ENCODE measurements at regions not wholly inside any gene's neighbourhood (a gene's known extent, or its start where the extent isn't known, plus 50 kb on each side); places are given as distances from the start of the nearest gene placed in this dataset.

- DNase-seq (ENCODE audit: low spot score): no peak
These were observed 178.3 kb downstream of the SNX19 start for GRCh38 chr11:130737866-130738431.

GRCh38 chr11:130738611-130739010 is 177.7 kb downstream of the SNX19 start:
- DNase-seq (ENCODE audit: low spot score): no peak

DNA sequence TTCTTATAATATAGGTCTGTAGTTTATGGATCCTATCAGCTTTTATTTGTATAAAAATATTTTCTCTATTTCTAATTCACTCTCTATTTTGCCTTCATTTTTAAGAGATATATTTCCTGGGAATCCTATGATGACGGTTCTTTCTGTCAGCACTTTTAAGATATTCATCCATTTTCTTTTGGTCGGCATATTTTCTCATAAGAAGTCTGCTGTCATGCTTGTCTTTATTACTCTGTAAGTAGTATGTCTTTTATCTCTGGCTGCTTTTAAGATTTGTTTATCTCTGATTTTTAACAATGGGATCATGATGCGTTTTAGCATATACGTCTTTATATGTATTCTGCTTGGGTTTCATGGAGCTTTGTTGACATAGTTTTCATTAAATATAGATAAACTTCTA is 175.5 kb downstream of the SNX19 start:
- DNase-seq (ENCODE audit: low spot score): no peak

DNA sequence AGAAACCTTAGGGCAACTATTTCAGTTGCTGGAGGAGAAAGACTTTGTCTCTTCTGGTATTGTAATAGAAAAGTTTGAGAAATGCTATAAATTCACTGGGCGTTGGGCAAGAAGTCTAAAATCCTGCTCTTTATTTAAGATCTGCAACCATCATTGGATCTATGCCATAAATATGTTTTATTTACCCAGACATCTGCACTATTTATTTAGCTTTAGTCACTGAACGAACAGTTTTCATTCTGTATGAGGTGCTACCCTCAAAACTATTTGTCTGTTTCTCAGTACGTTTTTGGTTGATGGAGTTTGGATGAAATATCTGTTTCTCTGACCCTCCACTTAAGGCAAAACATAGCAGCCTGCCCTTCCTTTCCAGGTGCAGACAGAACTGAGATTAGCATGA is 171.5 kb downstream of the SNX19 start:
- DNase-seq (ENCODE audit: low spot score): no peak

DNA sequence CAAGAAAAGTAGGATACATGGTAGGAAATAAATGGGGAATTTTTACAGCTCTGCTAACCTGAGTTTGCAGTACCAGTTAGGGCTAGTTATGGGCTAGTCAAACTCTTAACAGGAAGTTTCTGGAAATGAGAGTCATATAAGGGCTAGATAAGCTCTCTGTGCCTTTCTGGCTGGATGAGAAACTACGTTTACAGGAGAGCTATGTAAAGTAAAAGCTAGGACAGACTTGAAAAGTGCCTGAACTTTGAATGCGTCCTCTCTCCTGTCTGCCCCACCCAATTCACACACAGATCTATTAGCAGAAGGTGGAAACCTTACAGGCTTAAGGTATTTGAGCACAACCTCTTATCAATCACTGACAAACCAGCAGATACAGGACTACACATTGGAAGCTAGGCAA is 167.1 kb downstream of the SNX19 start:
- DNase-seq (ENCODE audit: low spot score): no peak

GRCh38 chr11:130760515-130761125 is 155.7 kb downstream of the SNX19 start:
- DNase-seq (ENCODE audit: low spot score): no peak

GRCh38 chr11:130761560-130762220 is 154.6 kb downstream of the SNX19 start:
- DNase-seq (ENCODE audit: low spot score): no peak

DNA sequence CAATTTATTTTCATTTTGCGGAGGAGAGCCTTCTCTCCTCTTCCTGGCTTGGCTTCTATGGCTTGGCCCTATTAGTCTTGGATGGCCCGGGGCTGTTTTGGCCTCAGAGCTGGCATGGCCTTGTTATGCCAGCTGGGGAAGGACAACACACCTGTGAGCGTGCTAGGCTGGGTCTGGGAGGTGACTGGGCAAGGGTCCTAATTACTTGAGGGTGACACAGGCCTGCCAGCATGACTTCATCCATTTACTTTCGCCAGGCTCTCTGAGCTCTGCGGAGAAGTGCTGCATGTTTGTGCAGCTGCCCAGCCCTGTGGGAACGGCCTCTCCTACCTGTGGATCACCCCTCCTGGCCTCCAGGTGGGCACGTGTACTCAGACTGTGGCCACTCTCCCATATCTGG is 153.6 kb downstream of the SNX19 start:
- DNase-seq (ENCODE audit: low spot score): no peak

DNA sequence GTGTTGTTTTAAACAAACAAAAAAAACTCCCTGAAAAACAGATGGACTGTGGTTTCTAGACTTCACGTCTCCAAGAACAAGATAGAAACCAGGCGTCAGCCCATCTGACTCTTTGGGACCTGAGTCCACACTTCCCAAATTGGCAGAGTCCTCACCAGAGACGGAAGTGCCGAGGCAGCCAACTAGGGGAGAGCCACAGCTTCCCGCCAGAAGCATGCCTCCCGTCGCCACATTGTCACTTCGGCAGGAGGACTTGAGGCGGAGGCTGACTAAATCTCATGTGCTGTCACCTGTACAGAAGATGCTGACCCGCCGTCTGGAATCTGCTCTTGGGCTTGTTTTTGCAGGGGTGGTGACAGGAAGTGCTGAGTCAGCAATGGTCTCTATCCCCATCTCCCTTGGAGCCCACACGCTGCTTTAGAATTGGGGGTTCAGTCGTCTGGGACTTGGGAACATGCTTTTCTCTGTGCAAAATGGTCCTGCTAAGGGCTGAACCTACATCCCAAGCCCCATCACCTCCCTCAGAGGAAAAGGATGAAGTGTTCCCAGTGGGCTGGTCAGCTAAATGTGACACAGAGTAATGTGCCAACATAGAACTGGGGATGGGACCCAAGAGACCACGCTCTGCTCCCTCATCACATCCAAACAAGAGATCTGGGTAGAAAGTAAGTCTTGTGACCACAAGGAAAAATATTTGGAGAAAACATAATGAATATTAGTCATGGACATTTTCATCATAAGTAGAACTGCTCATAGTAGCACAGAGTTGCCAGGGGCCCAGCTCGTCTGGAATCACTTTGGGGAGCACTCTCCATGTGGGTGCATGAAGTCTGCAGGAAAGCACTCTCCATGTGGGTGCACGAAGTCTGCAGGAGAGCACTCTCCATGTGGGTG is 152.9 kb downstream of the SNX19 start:
- DNase-seq (ENCODE audit: low spot score): no peak

GRCh38 chr11:130765406-130765805 is 150.9 kb downstream of the SNX19 start:
- no peak for DNase-seq (ENCODE audit: low spot score)

- DNase-seq (ENCODE audit: low spot score): no peak
These were observed 150.2 kb downstream of the SNX19 start for GRCh38 chr11:130765951-130766649.

DNA sequence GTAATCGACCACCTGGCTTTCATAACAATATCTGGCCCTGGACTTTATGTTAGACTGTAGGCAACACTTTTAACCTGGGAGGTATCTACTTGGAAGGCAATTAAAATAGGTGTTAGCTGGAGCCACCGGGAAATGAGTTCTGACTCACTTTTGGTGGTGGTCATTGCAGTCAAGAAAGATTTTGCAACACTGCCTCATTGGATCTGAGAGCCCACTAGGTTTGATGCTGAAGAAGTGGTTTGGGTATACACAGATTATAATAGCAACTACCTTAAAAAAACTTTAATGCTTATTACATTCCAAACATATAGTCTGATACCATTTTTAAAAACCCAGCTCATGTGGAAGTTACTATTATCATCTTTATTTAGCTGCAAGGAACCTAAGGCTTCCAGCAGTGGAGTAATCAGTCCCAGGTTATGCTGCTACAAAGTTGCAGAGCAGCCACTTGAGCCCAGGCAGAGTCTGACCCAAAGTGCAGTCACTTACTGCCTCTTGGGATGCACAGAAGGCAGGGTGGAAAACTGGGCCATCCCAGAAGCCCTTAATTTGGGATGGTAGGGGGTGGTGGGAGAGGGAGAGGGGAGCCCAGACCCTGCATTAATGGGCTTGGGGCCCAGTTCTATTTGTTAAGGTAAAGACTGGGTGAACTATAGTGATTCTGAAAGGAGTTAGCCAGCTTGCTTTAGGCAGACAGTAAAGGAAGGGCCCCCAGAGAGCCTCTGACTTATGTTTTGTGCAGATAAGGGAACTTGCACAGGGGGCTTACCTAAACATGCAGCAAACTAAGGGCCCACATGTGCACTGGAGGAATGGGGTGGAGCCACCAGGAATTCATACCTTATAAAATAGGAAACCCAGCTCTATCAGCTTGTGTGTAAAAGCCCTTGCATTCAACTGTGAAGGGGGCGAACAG is 149.4 kb downstream of the SNX19 start:
- no peak for DNase-seq (ENCODE audit: low spot score)

- DNase-seq (ENCODE audit: low spot score): no peak
These were observed 146.3 kb downstream of the SNX19 start for GRCh38 chr11:130769782-130770535.

GRCh38 chr11:130771708-130772107 is 144.6 kb downstream of the SNX19 start:
- DNase-seq (ENCODE audit: low spot score): no peak

GRCh38 chr11:130772266-130773227 is 143.7 kb downstream of the SNX19 start:
- no peak for DNase-seq (ENCODE audit: low spot score)

DNA sequence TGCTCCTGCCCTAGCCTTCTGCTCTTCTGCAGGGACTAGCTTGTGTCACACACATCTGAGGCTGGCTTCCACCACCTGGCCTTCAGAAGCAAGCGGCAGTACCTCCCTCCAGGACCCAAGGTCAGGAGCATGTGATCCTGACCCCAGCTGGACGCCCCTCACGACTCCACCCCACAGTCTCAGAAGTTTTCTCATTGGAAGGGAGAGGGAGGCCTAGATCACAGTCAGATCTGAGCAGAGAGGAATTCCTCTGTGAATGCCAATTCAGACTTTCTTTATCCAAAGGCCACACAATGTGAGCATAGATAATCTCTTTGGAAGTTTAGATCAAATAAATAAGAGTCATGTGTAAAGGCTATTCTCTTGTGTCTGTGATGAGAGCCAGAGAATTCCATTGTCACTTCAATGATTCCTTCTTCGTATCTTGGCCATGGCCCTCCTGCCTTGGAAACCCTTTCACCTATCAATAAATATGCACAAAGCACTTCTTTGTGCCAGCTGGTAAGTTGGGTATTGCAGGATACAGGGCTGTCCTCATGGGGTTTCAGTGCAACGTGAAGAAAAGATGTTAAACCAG is 142.9 kb downstream of the SNX19 start:
- DNase-seq (ENCODE audit: low spot score): no peak

DNA sequence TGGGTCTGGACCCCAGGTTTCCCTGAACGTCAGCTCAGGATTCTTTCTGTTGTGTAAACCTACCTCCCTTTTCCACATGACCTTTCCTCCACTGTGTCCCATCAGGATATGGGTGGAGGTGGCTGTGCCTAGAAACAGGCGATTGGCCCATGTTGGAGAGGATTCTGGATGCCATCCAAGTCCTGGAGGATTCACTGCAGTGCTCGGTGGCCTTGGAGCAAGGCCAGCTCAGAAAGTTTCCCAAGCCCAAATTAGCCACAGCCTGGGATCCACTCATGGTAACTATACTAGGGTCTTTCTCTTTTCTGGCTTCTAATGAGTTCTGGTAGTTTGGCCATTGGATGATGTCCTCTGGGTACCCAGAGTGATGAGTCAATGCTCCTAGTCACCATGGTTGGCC is 141.6 kb downstream of the SNX19 start:
- no peak for DNase-seq (ENCODE audit: low spot score)

DNA sequence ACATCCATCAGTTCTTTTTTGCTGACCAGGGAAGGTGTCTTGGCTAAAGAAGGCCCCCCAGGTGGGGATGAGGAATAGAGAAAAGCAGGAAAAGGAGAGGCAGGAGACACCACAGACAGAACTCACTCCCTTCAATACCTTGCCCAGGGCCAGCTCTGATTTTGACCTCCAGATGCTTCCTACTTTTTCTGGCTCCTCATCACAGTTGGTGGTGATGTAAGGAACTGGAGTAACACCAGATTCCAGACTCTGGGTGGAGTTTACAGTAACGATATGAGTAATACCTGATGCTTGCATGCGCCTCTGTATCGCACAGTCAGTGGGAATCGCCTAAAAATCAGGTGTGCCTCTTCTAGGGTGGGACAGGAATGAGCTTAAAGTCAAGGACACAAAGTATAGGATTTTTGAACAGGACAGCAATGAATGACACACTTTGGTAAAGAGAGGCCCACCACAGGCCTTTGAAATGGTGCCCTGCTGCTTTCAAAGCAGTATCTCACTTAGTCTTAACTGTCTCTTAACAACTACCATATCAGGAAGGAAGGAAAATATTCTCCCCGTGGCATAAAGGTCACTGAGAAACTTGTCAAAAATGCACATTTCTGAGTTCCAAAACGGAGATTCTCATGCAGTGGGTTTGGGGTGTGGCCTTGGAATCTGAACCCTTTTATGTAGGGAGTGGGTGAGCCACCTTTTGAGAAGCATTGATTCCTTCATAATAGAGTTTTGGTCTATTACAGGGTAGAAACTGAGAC is 140.8 kb downstream of the SNX19 start:
- no peak for DNase-seq (ENCODE audit: low spot score)

All from left forelimb (tissue), 1 donor.